OCI-LY7 (cell line): ENCODE measurements at regions not wholly inside any gene's neighbourhood (a gene's known extent, or its start where the extent isn't known, plus 50 kb on each side); places are given as distances from the start of the nearest gene placed in this dataset.

Experiments used
- CTCF ChIP-seq: fragments of 200-600 bp; sonication (generic); conservative IDR thresholded peaks from 2 replicates; pipeline ENCODE4 v1.5.1; 2014; ENCODE audit warnings: mild to moderate bottlenecking, antibody characterized with exemption, low read length, moderate library complexity, mixed read lengths
- EZH2phosphoT487 ChIP-seq: fragments of 200-600 bp; sonication (generic); IDR thresholded peaks from 2 replicates; pipeline ENCODE4 v1.6.1; 2018; ENCODE audit warnings: low read depth, borderline replicate concordance, mild to moderate bottlenecking, mixed run types, antibody characterized with exemption, low read length, moderate library complexity, mixed read lengths

- no peak for TF ChIP-seq CTCF
- TF ChIP-seq EZH2phosphoT487 = no peak
Observed at GRCh38 chr11:15307619-15308024, 192.9 kb downstream of the INSC start.
